Right renal pelvis (tissue), 4 donors: ENCODE measurements at regions not wholly inside any gene's neighbourhood (a gene's known extent, or its start where the extent isn't known, plus 50 kb on each side); places are given as distances from the start of the nearest gene placed in this dataset.
"Not testable (repeated sequence)": the region's sequence is repeated elsewhere in the genome, so short reads cannot be mapped to it uniquely, and the experiment has no call there.

Source experiments
- DNase-seq, 4 donors: peaks; one replicate each; pipeline ENCODE4 v3.0.0-alpha.2; 2013; ENCODE audit warnings: low read depth in 4 of 4, low spot score in 3 of 4, missing footprints in 1 of 4

DNA sequence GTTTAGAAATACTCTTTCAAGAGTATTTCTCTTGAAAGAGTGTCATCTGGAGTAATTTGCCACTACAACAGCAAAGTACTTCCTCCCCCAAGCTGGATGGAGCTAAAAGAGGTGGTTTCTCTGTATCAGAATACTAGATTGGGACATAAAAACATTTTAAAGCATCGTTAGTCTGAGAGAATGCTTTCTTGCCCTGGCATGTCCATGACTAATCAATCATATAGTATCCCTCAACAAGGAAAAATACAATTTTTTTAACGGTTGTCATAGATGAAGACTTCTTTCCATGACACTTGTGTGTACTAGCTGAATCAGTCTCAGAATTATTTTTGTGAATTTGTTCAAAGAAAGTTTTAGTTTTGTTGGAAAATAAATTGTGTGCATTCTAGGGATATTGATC lies 237.9 kb downstream of the NEBL start:
- DNase-seq = no peak

DNA sequence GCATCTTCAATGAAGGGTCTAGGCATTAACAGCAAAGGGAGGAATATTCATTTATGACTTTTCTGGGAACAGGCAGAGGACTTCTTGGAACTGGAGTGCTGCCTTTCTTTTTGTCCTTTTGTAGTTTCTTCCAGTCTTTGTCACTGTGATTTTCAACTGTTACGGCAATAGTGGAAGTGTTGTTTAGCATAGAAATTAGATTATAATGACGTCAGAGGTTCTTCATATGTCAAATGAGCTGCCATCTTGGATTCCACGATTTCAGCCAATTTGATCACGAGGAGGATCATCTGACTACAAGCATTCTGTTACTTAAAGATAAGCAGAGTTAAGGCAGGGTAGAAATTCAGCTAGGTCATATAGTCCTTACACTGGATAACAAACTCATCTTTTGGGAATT lies 239.0 kb downstream of the NEBL start:
- no peak for DNase-seq

DNA sequence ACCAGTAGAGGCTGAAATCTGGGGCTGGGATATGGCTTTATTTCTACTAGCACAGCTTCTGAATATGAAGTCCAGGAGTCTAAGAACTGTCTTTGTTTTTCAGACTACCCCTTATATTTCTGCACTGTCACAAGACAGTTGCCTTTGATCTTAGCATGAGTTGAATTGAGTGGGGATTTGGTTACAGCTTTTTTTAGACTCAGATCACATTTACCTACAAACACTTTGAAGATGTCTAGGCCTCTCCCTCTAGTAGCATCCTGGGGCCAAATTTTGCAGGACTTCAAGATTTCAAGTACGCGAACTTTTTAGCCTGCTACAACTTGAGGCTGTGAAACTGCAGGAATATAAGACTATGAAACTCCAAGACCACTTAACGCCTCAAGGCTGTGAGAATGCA lies 240.2 kb downstream of the NEBL start:
- no peak for DNase-seq

- DNase-seq = not testable (repeated sequence)
Observed at GRCh38 chr10:20652424-20652823, 244.7 kb downstream of the NEBL start.

- DNase-seq = no peak
Observed at GRCh38 chr10:20648263-20648874, 248.7 kb downstream of the NEBL start.

GRCh38 chr10:20647756-20648155 lies 249.4 kb downstream of the NEBL start:
- no peak for DNase-seq

DNA sequence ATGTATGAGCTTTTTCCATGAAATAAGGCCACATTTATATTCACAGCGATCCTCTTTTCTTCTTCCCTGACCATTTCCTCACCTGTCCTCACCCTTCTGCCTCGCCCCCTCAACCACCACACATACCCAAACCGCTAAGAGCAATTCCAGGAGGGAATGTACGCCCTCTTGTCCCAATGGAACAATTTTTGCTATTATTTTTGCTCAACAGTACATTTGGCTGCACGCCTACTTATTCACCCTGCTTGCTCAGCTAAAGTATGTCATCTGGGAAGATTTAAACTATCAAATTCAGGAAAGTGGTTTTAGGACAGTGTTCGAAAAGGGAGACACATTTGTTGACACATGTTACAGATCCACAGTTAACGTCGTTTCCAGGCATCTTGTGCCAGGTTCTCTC lies 252.7 kb downstream of the NEBL start:
- no peak for DNase-seq

DNA sequence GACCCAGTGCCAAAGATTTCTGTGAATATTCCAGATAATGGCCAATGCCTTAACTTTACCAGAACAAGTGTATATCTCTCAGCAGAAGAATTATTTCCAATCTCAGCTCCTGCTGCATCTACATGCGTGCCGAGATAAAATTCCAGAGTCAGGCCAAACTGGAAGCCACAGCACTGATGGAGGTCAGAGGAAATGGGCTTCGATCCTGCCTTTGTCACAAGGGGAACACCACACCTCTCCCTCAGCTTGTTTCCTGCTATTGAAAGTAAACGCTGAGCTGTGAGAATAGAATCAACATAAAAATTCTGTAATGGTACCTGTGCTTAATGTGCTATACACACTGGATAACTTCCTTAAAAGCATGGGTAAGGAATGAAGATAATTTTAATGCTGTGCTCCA lies 255.5 kb downstream of the NEBL start:
- DNase-seq = no peak

DNA sequence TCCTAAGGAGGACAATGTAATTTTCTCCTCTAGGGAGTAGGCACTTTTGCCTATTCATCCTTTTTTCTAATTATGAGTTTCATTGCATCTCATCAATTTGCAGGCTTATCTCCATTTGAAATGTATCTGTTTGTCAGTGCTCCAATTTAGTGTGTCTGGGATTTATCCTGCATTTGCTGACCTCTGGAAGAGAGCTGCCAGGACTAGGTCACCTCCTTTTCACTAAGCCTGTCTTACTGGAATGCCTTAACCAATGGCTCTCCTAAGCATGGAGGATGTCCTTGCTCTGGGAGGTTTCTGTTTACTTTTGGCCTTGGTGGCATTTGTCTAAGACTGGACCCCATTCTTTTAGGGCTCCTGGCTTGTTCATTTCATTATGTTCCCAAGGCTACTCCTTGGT lies 261.5 kb downstream of the NEBL start:
- DNase-seq = no peak

GRCh38 chr10:20634839-20635238 lies 262.3 kb downstream of the NEBL start:
- DNase-seq = no peak

GRCh38 chr10:20633714-20634113 lies 263.4 kb downstream of the NEBL start:
- DNase-seq = no peak

DNA sequence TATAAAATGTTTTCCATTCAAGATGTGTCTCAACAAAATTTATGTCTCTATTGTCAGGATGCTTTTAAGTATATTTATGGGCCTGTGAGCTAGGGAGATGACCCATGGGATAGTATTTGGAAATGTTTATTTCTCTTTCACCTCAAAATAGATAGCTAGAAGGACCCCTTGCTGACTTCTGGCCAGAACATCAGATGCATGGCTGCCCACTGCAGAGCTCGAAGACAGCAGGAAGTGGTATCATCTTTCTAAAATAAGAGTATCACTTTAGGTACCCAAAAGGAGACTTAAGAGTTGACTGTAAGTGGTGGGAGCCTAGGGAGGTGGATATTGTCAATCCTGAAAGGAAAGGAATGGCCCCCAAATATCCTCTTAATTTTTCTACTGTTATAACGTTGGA lies 264.4 kb downstream of the NEBL start:
- DNase-seq = no peak

DNA sequence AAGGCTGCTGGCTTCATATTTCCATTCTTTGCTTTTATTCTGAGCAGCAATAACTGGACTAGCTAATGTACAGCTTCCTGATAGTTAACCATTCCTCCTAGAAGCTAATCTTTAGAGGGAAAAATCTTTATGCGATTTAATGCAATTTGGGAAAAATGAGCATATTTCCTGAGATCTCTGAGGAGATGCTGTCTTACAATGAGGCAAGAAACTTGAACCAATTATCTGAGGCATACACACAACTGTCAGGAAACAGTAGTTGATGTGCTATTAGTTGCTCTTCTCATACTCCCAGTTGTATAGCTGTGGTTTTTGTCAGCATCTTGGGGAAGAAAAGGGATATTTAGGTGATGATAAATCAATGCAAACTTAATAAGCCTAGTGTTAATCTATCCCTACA lies 265.9 kb downstream of the NEBL start:
- no peak for DNase-seq

DNA sequence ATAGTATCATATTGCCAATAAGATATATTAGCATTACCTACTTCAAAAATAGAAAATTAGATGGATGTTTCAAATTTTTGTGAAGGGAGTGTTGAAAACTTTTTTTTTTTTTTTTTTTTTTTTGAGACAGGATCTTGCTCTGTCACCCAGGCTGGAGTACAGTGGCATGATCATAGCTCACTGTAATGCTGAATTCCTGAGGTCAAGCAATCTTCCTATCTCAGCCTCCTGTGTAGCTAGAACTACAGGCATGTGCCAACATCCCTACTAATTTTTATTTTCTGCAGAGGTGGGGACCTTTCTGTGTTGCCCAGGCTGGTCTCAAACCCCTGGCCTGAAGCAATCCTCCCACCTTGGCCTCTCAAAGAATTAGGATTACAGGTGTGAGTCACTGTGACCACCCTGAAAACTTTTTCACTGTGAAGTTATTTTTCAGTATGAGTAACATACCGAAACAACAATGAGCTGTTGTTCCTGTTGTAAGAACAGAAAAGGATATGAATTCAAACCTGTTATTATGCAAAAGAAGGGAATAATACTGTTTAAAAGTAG lies 266.9 kb downstream of the NEBL start:
- no peak for DNase-seq

- no peak for DNase-seq
Observed at GRCh38 chr10:20627946-20628507, 269.1 kb downstream of the NEBL start.

GRCh38 chr10:20627087-20627486 lies 270.0 kb downstream of the NEBL start:
- no peak for DNase-seq

DNA sequence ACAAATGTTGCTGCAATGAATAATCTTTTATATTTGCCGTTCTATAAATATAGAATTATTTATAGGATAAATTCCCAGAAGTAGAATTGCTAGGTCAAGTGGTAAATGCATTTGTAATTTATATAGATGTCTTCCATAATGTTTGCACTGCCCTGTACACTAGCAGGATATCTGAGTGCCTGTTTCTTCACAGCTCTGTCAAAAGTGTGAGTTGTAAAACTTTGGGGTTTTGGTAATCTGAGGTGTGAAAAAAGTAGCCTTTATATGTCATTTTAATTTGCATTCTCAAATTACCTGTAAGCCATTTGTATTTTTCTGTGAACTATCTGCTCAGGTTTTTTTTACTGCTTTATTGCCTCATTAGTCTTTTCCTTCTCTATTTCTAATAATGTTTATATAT lies 271.2 kb downstream of the NEBL start:
- DNase-seq = no peak

DNA sequence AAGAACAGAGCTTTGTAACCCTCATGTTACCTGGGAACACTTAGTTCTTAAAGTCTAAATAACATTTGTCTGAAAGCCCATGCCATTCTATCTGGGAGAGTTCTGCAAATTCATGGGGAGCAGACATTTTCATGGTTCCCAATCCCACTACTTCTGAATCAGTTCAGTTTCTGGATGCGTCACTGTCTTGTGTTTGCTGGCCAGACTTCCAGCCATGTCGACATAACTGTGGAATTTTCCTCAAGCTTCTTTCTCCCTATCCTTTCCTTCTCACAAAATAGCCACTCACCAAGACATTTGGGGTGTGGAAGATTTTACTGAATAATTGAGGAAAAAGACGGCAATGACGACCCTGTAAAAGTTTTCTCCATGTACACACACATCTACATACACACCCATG lies 272.5 kb downstream of the NEBL start:
- DNase-seq = no peak

GRCh38 chr10:20623546-20623945 lies 273.6 kb downstream of the NEBL start:
- DNase-seq = no peak

- DNase-seq = no peak
Observed at GRCh38 chr10:20622531-20623211, 274.4 kb downstream of the NEBL start.

- DNase-seq = no peak
Observed at GRCh38 chr10:20620981-20621380, 276.1 kb downstream of the NEBL start.

GRCh38 chr10:20618011-20618547 lies 279.0 kb downstream of the NEBL start:
- no peak for DNase-seq
